Hepatocyte (in vitro differentiated cells): ENCODE measurements at regions not wholly inside any gene's neighbourhood (a gene's known extent, or its start where the extent isn't known, plus 50 kb on each side); places are given as distances from the start of the nearest gene placed in this dataset.

Experiments
- CTCF ChIP-seq: fragments of 200-600 bp; sonication (generic); IDR thresholded peaks from 2 replicates; pipeline ENCODE4 v1.5.1; 2016; ENCODE audit warnings: antibody characterized with exemption, mild to moderate bottlenecking; ENCODE audit not compliant: poor library complexity
- EZH2 ChIP-seq: fragments of 200-600 bp; sonication (generic); IDR thresholded peaks from 2 replicates; pipeline ENCODE4 v1.6.1; 2016; ENCODE audit warnings: antibody characterized with exemption, mild to moderate bottlenecking, borderline replicate concordance

- TF ChIP-seq CTCF (no peak), EZH2 (no peak)
Observed at GRCh38 chr3:24837601-24838000, 343.0 kb upstream of the THRB start.
